PC-9 (cell line): ENCODE measurements at regions not wholly inside any gene's neighbourhood (a gene's known extent, or its start where the extent isn't known, plus 50 kb on each side); places are given as distances from the start of the nearest gene placed in this dataset.

ENCODE experiments used
- BruUV-seq: library from RNA; stranded (reverse); fragments of 400-500 nt; replicated peaks from 2 replicates; lab custom pipeline; 2021; lab: Mats Ljungman, UMichigan
- CTCF ChIA-PET: fragments of 300-600 bp; sonication (Branson Sonifier 250); formaldehyde crosslinking; loops from one replicate; lab custom pipeline; 2022; ENCODE audit warnings: antibody characterized with exemption; lab: Charles Lee
- POLR2A ChIA-PET: fragments of 300-600 bp; sonication (Branson Sonifier 250); formaldehyde crosslinking; loops from one replicate; lab custom pipeline; 2022; ENCODE audit warnings: antibody characterized with exemption; ENCODE audit not compliant: unreplicated experiment; lab: Charles Lee
- DNase-seq, 2 experiments: peaks; one replicate each; pipeline versions ENCODE4 v3.0.0 to v3.0.0-alpha.2; 2015 to 2022; ENCODE audit warnings: mixed read lengths in 1 of 2
- H2AFZ ChIP-seq: fragments of 200-600 bp; sonication (generic); 2 replicates; pipeline ENCODE4 v1.8.1; 2017; ENCODE audit warnings: antibody characterized with exemption
- H3F3A ChIP-seq: fragments of 200-600 bp; sonication (generic); 2 replicates; pipeline ENCODE4 v1.8.1; 2017; ENCODE audit warnings: antibody characterized with exemption, mild to moderate bottlenecking, low read depth; ENCODE audit not compliant: insufficient read depth
- H3K27ac ChIP-seq: fragments of 200-600 bp; sonication (generic); 2 replicates; pipeline ENCODE4 v1.6.1; 2016; ENCODE audit warnings: mixed run types
- H3K27me3 ChIP-seq: fragments of 200-600 bp; sonication (generic); 2 replicates; pipeline ENCODE4 v1.6.1; 2016; ENCODE audit warnings: low read depth, mixed run types; ENCODE audit not compliant: insufficient read depth
- H3K36me3 ChIP-seq: fragments of 200-600 bp; sonication (generic); 2 replicates; pipeline ENCODE4 v1.6.1; 2016; ENCODE audit warnings: low read depth, mixed run types
- H3K4me1 ChIP-seq: fragments of 200-600 bp; sonication (generic); replicated peaks from 2 replicates; pipeline ENCODE4 v1.6.1; 2016; ENCODE audit warnings: mixed run types; ENCODE audit not compliant: insufficient read depth
- H3K4me2 ChIP-seq: fragments of 200-600 bp; sonication (generic); 2 replicates; pipeline ENCODE4 v1.6.1; 2017; ENCODE audit warnings: mixed run types
- H3K4me3 ChIP-seq: fragments of 200-600 bp; sonication (generic); 2 replicates; pipeline ENCODE4 v1.6.1; 2016; ENCODE audit warnings: mixed run types
- H3K79me2 ChIP-seq: fragments of 200-600 bp; sonication (generic); 2 replicates; pipeline ENCODE4 v1.6.1; 2017; ENCODE audit warnings: low read depth, mixed run types
- H3K9me2 ChIP-seq: fragments of 200-600 bp; sonication (generic); 2 replicates; pipeline ENCODE4 v1.8.1; 2017; ENCODE audit warnings: mild to moderate bottlenecking; ENCODE audit not compliant: insufficient read depth
- H3K9me3 ChIP-seq: fragments of 200-600 bp; sonication (generic); 2 replicates; pipeline ENCODE4 v1.8.1; 2016; ENCODE audit warnings: low read depth; ENCODE audit not compliant: insufficient read depth
- H4K20me1 ChIP-seq: fragments of 200-600 bp; sonication (generic); 2 replicates; pipeline ENCODE4 v1.8.1; 2017; ENCODE audit not compliant: insufficient read depth
- CTCF ChIP-seq: fragments of 200-600 bp; sonication (generic); conservative IDR thresholded peaks from 2 replicates; pipeline ENCODE4 v1.6.1; 2017; ENCODE audit warnings: mixed run types, antibody characterized with exemption, mild to moderate bottlenecking, moderate library complexity
- EZH2 ChIP-seq: fragments of 200-600 bp; sonication (generic); IDR thresholded peaks from 2 replicates; pipeline ENCODE4 v1.8.0; 2017; ENCODE audit warnings: antibody characterized with exemption, low read depth
- intact Hi-C: fragments of 100-400 bp; cut with micrococcal nuclease; formaldehyde crosslinking; loops from one replicate; pipeline ENCODE4 v1.10.0; 2022; ENCODE audit not compliant: unreplicated experiment

DNA sequence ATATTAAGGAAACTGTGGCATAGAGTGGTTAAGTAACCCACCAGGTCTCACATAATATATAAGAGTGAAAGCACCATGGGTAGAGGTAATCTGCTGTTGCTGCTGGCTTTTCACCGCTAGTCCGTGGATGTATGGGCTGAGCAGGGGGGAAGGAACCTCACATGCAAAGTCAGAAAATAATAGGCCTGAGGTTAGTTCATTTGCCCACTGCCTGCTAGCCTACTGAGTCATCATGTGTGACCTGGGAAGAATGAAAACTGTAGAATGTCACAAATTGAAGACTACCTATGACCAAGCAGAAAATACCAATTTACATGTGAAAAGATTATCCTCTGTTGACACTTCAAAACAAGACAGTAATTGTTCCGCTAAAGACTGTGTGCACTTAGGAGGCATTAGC, 560.1 kb upstream of the FAT3 start:
- DNase-seq, result no peak
- POLR2A ChIA-PET, result no interaction called here
- H3K36me3 ChIP-seq, result no peaks in the 10 kb centered on the region
- H3K27me3 ChIP-seq, result no peaks in the 10 kb centered on the region
- no peaks in the 10 kb centered on the region for H3K79me2 ChIP-seq
- no peaks in the 10 kb centered on the region for H3F3A ChIP-seq
- intact Hi-C loops, result no loop called here
- H3K27ac ChIP-seq, result no peak overlapping the region
- no peaks in the 10 kb centered on the region for H3K9me3 ChIP-seq
- H3K4me2 ChIP-seq, result no peak overlapping the region
- no TSS peak for BruUV-seq
- CTCF ChIA-PET, result no interaction called here
- H3K9me2 ChIP-seq, result no peaks in the 10 kb centered on the region
- TF ChIP-seq CTCF (no peak), EZH2 (no peak)
- H3K4me1 ChIP-seq, result no peaks in the 10 kb centered on the region
- no peak overlapping the region for H2AFZ ChIP-seq
- no peaks in the 10 kb centered on the region for H4K20me1 ChIP-seq
- H3K4me3 ChIP-seq, result no peak overlapping the region

- CTCF ChIA-PET, result no interaction called here
Measured at GRCh38 chr11:91660036-91660435, 564.6 kb upstream of the FAT3 start.

GRCh38 chr11:91654686-91655085, 569.9 kb upstream of the FAT3 start:
- TF ChIP-seq CTCF, result no peak
- TF ChIP-seq EZH2, result no peak
- BruUV-seq, result no TSS peak
- Histone ChIP-seq H3K4me3 (no peak overlapping the region), H3K27ac (no peak overlapping the region), H3K36me3 (no peaks in the 10 kb centered on the region), H3K4me1 (no peaks in the 10 kb centered on the region), H3F3A (no peaks in the 10 kb centered on the region), H3K9me3 (no peaks in the 10 kb centered on the region), H3K79me2 (no peaks in the 10 kb centered on the region), H2AFZ (no peak overlapping the region), H4K20me1 (no peaks in the 10 kb centered on the region), H3K4me2 (no peak overlapping the region), H3K9me2 (0 out of 2 replicates have a peak, but pooled peaks cover 6% of the 10 kb centered on the region), H3K27me3 (no peaks in the 10 kb centered on the region)
- ChIA-PET POLR2A (no interaction called here), CTCF (no interaction called here)
- intact Hi-C loops, result no loop called here
- no peak for DNase-seq

More at GRCh38 chr11:91660036-91660435, 564.6 kb upstream of the FAT3 start:
- no peaks in the 10 kb centered on the region for H3K9me3 ChIP-seq
- TF ChIP-seq CTCF (no peak), EZH2 (no peak)
- BruUV-seq, result no TSS peak
- H3K9me2 ChIP-seq, result no peaks in the 10 kb centered on the region
- intact Hi-C loops, result no loop called here
- H3K4me2 ChIP-seq, result no peak overlapping the region
- no peak overlapping the region for H3K27ac ChIP-seq
- H3K4me3 ChIP-seq, result no peak overlapping the region
- no peak overlapping the region for H2AFZ ChIP-seq
- no peaks in the 10 kb centered on the region for H3K79me2 ChIP-seq
- no peaks in the 10 kb centered on the region for H3K36me3 ChIP-seq
- H4K20me1 ChIP-seq, result no peaks in the 10 kb centered on the region
- POLR2A ChIA-PET, result no interaction called here
- H3K4me1 ChIP-seq, result no peaks in the 10 kb centered on the region
- no peaks in the 10 kb centered on the region for H3K27me3 ChIP-seq
- H3F3A ChIP-seq, result no peaks in the 10 kb centered on the region
- DNase-seq, result no peak
